Stimulated activated naive B cell treated with anti-CD40 and anti-IgM and Interleukin-4, amounts not matched to agents 10 μg/mL and 1 μg/mL and 100 μg/mL, for 72 hours (primary cell): ENCODE measurements at regions not wholly inside any gene's neighbourhood (a gene's known extent, or its start where the extent isn't known, plus 50 kb on each side); places are given as distances from the start of the nearest gene placed in this dataset.
"Not testable (repeated sequence)": the region's sequence is repeated elsewhere in the genome, so short reads cannot be mapped to it uniquely, and the experiment has no call there.

Experiments used
- ATAC-seq, 2 donors: fragments of 150-1000 bp; cut with Tn5 transposase; replicated peaks; 2 replicates each; pipeline ENCODE4 v1.10.0; 2021; ENCODE audit warnings: moderate library complexity in 1 of 2
- DNase-seq: peaks from one replicate; pipeline ENCODE4 v3.0.0; 2021
- H3K27ac Mint-ChIP-seq: one replicate; pipeline ENCODE4 v1.8.0; 2022; ENCODE audit warnings: mild to moderate bottlenecking, mixed read lengths
- H3K27me3 Mint-ChIP-seq, 2 donors: one replicate each; pipeline ENCODE4 v1.8.0; 2022; ENCODE audit warnings: mixed read lengths in 2 of 2
- H3K36me3 Mint-ChIP-seq, 2 donors: one replicate each; pipeline ENCODE4 v1.8.0; 2022; ENCODE audit warnings: mixed read lengths in 2 of 2, mild to moderate bottlenecking in 1 of 2
- H3K4me1 Mint-ChIP-seq, 2 donors: one replicate each; pipeline ENCODE4 v1.8.0; 2022; ENCODE audit warnings: mixed read lengths in 2 of 2, mild to moderate bottlenecking in 1 of 2
- H3K4me3 Mint-ChIP-seq, 2 donors: one replicate each; pipeline ENCODE4 v1.8.0; 2022; ENCODE audit warnings: mild to moderate bottlenecking in 2 of 2, mixed read lengths in 2 of 2, moderate library complexity in 1 of 2
- H3K9me3 Mint-ChIP-seq, 2 donors: one replicate each; pipeline ENCODE4 v1.8.0; 2022; ENCODE audit warnings: mixed read lengths in 2 of 2, mild to moderate bottlenecking in 1 of 2

DNA sequence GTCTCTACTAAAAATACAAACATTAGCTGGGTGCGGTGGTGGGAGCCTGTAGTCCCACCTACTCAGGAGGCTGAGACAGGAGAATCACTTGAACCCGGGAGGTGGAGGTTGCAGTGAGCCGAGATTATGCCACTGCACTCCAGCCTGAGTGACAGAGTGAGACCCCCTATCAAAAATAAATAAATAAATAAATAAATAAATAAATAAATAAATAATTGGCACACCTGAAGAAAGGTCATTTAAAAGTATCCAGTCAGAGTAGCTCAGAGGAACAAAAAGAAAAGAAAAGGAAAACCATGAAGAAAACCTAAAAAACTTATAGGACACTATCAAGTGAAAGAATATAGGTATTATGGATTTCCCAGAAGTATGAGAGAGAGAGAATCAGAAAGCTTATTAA is 330.1 kb upstream of the AR start:
- H3K36me3 Mint-ChIP-seq, DNase-seq, ATAC-seq, H3K4me3 Mint-ChIP-seq, H3K9me3 Mint-ChIP-seq, H3K27ac Mint-ChIP-seq, H3K4me1 Mint-ChIP-seq, H3K27me3 Mint-ChIP-seq: not testable (repeated sequence)

DNA sequence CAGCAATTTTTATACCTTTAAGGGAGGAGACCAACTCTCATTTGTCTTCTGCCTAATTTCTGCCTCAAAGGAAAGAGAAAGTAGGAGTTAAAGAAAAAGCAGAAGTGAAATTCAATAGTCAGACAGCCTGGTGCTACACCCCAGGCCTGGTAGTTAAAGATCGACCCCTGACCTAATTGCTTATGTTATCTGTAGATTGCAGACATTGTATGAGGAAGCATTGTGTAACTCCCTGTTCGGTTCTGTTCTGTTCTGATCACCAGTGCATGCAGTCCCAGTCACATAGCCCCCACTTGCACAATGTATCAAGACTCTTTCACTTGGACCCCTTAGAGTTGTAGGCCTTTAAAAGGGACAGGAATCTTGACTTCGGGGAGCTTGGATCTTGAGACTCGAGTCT is 335.9 kb upstream of the AR start:
- H3K36me3 Mint-ChIP-seq: no peaks in the 10 kb centered on the region
- peaks cover 1 to 8% of the 10 kb centered on the region in 2 donors for H3K9me3 Mint-ChIP-seq
- no peak for DNase-seq
- peak; percentile 34 to 45 for ATAC-seq
- H3K27ac Mint-ChIP-seq: no peak overlapping the region
- H3K27me3 Mint-ChIP-seq: no peaks in the 10 kb centered on the region
- H3K4me3 Mint-ChIP-seq: no peak overlapping the region
- H3K4me1 Mint-ChIP-seq: no peaks in the 10 kb centered on the region

DNA sequence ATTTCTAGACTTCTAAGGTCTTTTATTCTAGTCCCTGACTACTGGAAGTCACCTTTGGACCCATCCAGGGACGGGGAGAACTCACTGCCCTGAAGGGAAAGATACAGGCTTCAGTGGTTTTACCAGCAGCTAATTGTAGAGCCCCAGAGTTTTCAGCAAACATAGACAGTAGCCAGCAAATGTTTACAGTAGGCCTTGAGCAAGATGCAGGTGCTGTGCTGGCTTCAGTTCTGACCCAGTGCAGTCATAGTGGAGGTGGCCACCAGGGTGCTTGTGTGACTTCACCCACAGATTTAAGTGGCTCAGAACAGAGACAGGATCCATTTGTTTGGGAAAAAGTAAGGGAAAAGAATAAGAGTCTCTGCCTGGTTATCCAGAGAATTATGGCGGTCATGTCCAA is 384.4 kb upstream of the AR start:
- peaks cover 0 to 4% of the 10 kb centered on the region in 2 donors for H3K27me3 Mint-ChIP-seq
- no peak overlapping the region for H3K4me3 Mint-ChIP-seq
- H3K36me3 Mint-ChIP-seq: no peaks in the 10 kb centered on the region
- no peaks in the 10 kb centered on the region for H3K4me1 Mint-ChIP-seq
- peaks cover 0 to 4% of the 10 kb centered on the region in 2 donors for H3K9me3 Mint-ChIP-seq
- no peak overlapping the region for H3K27ac Mint-ChIP-seq
- DNase-seq: no peak
- no peak for ATAC-seq

DNA sequence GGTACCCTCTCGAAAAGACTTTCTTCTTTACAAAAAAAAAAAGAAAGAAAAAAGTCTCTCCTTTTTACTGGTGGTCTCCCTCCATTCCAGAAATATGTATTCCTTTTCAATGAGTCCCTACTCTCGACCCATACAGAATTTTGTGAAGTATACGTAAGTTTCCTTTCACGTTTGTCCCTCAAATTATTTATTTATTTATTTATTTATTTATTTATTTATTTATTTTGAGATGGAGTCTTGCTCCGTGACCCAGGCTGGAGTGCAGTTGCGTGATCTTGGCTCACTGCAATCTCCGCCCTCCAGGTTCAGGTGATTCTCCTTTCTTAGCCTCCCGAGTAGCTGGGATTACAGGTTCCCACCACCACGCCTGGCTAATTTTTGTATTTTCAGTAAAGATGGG is 429.2 kb upstream of the AR start:
- Mint-ChIP-seq H3K27ac (no peak overlapping the region), H3K4me1 (no peaks in the 10 kb centered on the region), H3K4me3 (no peak overlapping the region), H3K36me3 (no peaks in the 10 kb centered on the region), H3K9me3 (no peaks in the 10 kb centered on the region), H3K27me3 (no peaks in the 10 kb centered on the region)
- DNase-seq: no peak
- ATAC-seq: no peak

DNA sequence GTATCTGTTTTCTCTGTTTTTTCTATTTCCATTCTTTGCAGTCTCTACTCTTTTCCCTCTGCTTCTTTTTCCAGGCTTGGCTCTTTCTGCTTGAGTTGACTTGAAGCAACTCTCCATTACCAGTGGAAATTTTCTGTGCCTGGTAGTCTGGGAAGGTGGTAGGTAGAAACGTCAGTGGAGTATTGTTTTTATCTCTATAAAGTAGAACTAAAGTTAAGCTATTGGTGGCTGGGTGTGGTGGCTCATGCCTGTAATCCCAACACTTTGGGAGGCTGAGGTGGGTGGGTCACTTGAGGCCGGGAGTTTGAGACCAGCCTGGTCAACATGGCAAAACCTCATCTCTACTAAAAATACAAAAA is 438.1 kb upstream of the AR start:
- ATAC-seq: no peak
- DNase-seq: no peak
- Mint-ChIP-seq H3K4me1 (no peaks in the 10 kb centered on the region), H3K36me3 (no peaks in the 10 kb centered on the region), H3K27me3 (no peaks in the 10 kb centered on the region), H3K27ac (no peak overlapping the region), H3K9me3 (peaks cover 0 to 1% of the 10 kb centered on the region in 2 donors), H3K4me3 (no peak overlapping the region)

DNA sequence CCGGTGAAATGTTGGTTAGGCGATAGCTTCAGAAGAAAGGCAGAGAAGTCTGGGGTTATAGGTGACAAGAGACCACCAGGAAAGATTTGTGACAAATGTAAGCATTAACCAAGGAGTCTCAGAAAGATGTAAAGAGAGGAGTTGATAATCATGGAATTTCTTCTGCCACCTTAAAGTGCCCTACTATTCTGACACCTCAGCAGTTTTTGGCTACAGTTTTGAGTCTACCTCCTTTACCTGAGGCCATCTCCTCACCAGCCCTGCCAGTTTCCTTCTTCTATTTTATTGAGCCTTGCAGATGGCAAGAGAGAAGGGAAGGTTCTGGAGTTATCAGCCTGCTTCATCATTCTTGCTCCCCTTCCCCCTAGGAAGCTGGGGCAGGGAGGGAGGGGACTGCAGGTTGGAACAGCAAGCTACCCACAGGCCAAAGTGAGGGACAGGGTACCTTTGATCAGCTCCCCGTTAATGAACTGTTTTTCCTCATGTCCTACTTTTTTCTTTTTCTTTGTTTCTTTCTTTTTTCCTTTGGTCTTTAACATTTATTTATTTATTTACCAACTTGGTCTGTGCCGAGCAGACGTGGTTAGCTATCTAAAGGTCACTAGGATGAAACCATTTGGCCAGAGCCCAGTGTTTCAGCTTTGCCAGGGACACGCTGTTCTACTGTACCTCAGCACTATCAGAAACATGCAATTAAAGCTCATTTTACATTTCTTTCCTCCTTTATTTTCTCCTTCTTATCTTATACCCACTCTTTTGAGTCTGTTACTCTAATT is 438.7 kb upstream of the AR start:
- Mint-ChIP-seq H3K27me3 (no peaks in the 10 kb centered on the region), H3K4me3 (no peak overlapping the region), H3K4me1 (no peaks in the 10 kb centered on the region), H3K36me3 (no peaks in the 10 kb centered on the region), H3K9me3 (peaks cover 0 to 1% of the 10 kb centered on the region in 2 donors), H3K27ac (no peak overlapping the region)
- no peak for ATAC-seq
- DNase-seq: no peak

DNA sequence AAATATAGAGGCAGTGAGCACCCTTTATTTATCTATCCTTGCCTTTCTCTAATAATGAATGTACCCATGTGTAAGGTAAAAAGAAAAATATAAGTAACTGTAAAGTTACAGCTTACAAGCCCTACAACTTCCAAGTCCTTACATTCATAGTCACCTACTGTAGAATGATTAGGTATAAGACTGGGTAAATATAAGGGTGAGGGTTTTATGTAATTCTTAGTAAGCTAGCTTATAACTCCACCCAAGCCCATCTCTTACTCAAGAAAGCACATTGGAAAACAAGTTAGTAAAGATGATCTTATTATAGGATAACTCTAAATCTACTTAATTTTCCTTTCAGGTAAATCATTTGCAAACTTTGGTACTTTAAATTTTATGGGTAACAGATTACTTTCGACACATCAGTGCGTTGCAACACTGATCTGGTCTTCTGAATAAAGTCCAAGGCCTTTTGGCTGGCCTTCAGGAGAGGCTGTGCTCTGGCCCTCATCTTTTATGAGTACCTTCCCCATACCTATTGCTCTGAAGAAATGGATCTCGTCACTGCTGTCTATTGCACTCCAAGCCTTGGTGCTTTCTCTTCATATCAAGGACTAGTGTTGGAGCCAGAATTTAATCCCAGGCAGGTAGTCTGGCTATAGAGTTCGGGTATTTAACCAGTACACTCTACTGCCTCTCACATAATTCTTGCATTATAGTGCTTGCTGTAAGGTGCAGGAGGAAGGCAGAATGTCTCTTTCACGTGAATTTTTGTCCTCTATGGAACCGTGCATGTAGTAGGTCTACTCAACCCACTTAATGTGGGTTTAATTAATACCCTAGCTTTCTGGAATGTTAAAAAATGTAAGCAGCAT is 443.6 kb upstream of the AR start:
- H3K4me1 Mint-ChIP-seq: no peaks in the 10 kb centered on the region
- ATAC-seq (no peak), DNase-seq (no peak)
- no peaks in the 10 kb centered on the region for H3K36me3 Mint-ChIP-seq
- no peak overlapping the region for H3K27ac Mint-ChIP-seq
- no peaks in the 10 kb centered on the region for H3K27me3 Mint-ChIP-seq
- no peak overlapping the region for H3K4me3 Mint-ChIP-seq
- no peaks in the 10 kb centered on the region for H3K9me3 Mint-ChIP-seq

DNA sequence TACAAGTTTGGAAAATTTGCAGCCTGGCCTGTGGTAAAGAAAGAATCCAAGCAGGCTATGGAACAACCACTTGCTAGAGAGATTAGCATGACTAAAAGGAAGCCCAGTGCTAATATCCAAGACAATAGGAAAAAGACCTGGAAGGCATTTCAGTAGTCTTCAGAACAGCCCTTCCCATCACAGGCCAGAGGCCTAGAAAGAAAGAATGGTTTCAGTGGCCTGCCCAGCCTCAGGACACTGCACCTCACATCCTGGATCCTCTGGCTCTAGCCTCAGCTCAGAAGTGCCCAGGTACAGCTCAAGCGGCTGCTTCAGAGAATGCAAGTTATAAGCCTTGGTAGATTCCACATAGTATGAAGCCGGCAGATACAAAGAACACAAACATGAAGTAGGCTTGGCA is 449.8 kb upstream of the AR start:
- H3K27me3 Mint-ChIP-seq: no peaks in the 10 kb centered on the region
- no peak overlapping the region for H3K27ac Mint-ChIP-seq
- no peaks in the 10 kb centered on the region for H3K36me3 Mint-ChIP-seq
- H3K4me3 Mint-ChIP-seq: no peak overlapping the region
- H3K4me1 Mint-ChIP-seq: no peaks in the 10 kb centered on the region
- H3K9me3 Mint-ChIP-seq: no peaks in the 10 kb centered on the region
- no peak for DNase-seq
- no peak for ATAC-seq

DNA sequence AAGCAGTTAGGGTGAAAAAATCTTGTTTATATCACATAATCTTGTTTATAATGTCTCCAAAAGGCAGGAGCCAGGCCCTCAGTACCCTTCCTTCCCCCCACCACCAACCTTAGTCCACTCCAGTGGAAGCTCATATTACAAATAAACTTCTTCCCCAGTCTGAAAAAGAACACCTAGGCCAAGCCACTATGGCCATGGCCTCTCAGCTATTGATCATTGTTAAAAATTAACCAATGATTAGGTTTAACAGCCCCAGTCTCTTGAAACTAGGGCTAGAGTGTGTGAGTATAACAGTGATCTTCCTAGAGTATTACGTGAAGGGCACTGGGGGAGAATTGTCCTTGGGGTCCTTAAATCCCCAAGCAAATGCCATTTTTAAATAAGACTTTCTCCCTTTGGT is 411.9 kb upstream of the EDA2R start:
- ATAC-seq (no peak), DNase-seq (no peak)
- H3K4me3 Mint-ChIP-seq: no peak overlapping the region

DNA sequence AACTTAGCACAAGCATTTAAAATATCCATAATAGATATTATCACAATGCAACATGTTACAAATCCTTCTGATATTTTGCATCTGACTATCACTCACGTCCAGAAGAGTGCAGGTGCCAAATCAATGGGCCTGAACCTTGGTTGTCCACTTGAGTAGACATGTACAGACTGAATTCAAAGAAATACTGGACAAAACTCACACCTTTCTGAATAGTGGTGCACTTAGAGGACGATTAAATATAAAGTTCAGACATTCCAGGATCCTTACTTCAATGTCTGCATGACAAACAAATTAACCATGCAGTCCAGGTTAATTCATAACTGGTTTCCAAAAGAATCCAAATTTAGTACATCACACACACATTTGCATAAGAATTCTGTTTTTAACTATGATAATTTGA is 406.0 kb upstream of the EDA2R start:
- no peaks in the 10 kb centered on the region for H3K9me3 Mint-ChIP-seq
- ATAC-seq (no peak), DNase-seq (no peak)
- no peak overlapping the region for H3K27ac Mint-ChIP-seq
- no peak overlapping the region for H3K4me3 Mint-ChIP-seq
- no peaks in the 10 kb centered on the region for H3K4me1 Mint-ChIP-seq
- no peaks in the 10 kb centered on the region for H3K36me3 Mint-ChIP-seq
- H3K27me3 Mint-ChIP-seq: no peaks in the 10 kb centered on the region

More for the DNA sequence above, 411.9 kb upstream of the EDA2R start:
- no peak overlapping the region for H3K27ac Mint-ChIP-seq
- no peaks in the 10 kb centered on the region for H3K36me3 Mint-ChIP-seq
- no peaks in the 10 kb centered on the region for H3K9me3 Mint-ChIP-seq
- no peaks in the 10 kb centered on the region for H3K4me1 Mint-ChIP-seq
- H3K27me3 Mint-ChIP-seq: no peaks in the 10 kb centered on the region

DNA sequence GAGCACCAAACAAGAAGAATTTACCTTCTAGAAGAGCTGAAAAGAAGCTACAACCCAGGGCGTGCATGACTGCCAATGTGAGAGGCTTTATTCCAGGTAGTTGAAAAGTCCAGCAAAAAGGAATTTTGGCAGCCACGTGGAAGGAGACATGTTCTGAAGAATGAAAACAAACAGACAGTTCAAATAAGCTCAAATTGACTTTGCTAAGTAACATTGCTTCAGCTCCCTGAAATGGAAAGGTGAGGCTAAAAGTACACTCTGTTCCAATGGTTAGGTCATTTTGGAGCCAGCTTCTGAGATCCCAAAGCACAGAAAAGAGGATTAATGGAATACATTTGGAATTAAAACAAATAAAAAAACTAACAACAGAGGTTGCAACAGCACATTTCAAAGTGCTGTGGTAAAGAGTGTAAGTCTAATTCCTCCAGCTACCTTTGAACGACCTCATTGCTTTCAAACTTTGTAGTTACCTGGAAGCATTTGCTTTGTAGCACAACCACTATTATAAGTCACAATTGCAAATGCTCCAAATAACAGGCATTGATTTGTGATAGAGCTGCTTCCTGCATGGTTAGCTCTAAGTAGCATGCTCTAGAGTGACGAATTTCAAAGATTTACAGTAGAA is 405.3 kb upstream of the EDA2R start:
- no peaks in the 10 kb centered on the region for H3K36me3 Mint-ChIP-seq
- no peaks in the 10 kb centered on the region for H3K4me1 Mint-ChIP-seq
- DNase-seq: no peak
- no peak overlapping the region for H3K27ac Mint-ChIP-seq
- H3K27me3 Mint-ChIP-seq: no peaks in the 10 kb centered on the region
- no peaks in the 10 kb centered on the region for H3K9me3 Mint-ChIP-seq
- H3K4me3 Mint-ChIP-seq: no peak overlapping the region
- ATAC-seq: no peak

DNA sequence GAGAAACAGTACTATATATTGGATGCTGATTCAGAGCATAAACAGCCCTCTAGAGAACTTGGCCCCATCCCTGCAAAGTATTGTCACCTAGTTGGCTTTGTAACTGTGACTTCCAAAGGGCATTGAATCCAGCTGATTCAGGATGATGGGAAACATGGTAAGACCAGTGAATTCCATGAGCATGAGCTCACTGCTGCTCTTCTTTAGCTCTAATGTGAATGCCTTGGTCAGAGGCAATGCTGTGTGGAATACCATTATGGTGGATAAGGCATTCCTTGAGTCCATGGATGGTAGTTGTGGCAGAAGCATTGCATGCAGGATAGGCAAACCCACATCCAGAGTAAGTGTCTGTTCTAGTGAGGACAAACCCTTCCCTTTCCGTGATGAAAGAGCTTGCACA is 365.6 kb upstream of the EDA2R start:
- H3K27me3 Mint-ChIP-seq: no peaks in the 10 kb centered on the region
- no peaks in the 10 kb centered on the region for H3K36me3 Mint-ChIP-seq
- ATAC-seq (no peak), DNase-seq (no peak)
- no peaks in the 10 kb centered on the region for H3K4me1 Mint-ChIP-seq
- no peak overlapping the region for H3K27ac Mint-ChIP-seq
- H3K4me3 Mint-ChIP-seq: no peak overlapping the region
- H3K9me3 Mint-ChIP-seq: peaks cover 3% of the 10 kb centered on the region in 2 donors

DNA sequence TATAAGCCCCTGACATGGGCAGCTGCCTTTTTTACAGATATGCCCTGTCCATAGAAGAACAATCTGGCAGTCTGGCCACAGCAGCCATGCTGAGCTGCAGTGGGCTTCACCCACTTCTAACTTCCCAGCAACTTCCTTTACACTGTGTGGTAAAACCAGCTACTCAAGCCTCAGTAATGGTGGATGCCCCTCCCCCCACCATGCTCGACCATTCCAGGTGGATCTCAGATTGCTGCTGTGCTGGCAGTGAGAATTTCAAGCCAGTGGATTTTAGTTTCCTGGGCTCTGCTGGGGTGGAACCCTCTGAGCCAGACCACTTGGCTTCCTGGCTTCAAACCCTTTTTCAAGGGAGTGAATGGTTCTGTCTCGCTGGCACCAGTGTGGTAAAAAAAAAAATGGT is 355.9 kb upstream of the EDA2R start:
- no peak overlapping the region for H3K4me3 Mint-ChIP-seq

DNA sequence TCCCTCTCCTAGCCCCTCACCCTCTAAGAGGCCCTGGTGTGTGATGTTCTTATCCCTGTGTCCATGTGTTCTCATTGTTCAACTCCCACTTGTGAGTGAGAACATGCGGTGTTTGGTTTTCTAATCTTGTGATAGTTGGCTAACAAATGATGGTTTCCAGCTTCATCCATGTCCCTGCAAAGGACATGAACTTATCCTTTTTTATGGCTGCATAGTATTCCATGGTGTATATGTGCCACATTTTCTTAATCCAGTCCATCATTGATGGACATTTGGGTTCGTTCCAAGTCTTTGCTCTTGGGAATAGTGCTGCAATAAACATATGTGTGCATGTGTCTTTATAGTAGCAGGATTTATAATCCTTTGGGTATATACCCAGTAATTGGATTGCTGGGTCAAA is 353.2 kb upstream of the EDA2R start:
- DNase-seq, H3K4me3 Mint-ChIP-seq, H3K4me1 Mint-ChIP-seq, H3K27me3 Mint-ChIP-seq, H3K36me3 Mint-ChIP-seq, ATAC-seq, H3K27ac Mint-ChIP-seq, H3K9me3 Mint-ChIP-seq: not testable (repeated sequence)

More for the DNA sequence above, 355.9 kb upstream of the EDA2R start:
- Mint-ChIP-seq H3K9me3 (peaks cover 0 to 3% of the 10 kb centered on the region in 2 donors), H3K27me3 (no peaks in the 10 kb centered on the region), H3K36me3 (no peaks in the 10 kb centered on the region), H3K27ac (no peak overlapping the region), H3K4me1 (no peaks in the 10 kb centered on the region)
- ATAC-seq: no peak
- DNase-seq: no peak

DNA sequence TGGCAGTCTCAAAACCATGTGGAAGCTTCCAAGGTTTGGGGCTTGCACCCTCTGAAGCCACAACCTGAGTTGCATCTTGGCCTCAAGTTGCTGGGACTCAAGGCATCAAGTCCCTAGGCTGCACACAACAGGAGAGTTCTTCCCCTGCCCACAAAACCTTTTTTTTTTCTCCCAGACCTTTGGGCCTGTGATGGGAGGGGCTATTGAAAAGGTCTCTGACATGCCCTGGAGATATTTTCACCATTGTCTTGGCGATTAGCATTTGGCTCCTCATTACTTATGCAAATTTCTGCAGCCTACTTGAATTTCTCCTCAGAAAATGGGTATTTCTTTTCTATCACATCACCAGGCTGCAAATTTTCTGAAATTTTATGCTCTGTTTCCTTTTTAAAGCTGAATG is 349.5 kb upstream of the EDA2R start:
- no peaks in the 10 kb centered on the region for H3K4me1 Mint-ChIP-seq
- H3K27ac Mint-ChIP-seq: no peak overlapping the region
- H3K36me3 Mint-ChIP-seq: no peaks in the 10 kb centered on the region
- H3K9me3 Mint-ChIP-seq: peaks cover 0 to 4% of the 10 kb centered on the region in 2 donors
- H3K27me3 Mint-ChIP-seq: no peaks in the 10 kb centered on the region
- ATAC-seq (no peak), DNase-seq (no peak)
- no peak overlapping the region for H3K4me3 Mint-ChIP-seq
